Gastrocnemius medialis (tissue), 4 donors: ENCODE measurements at regions not wholly inside any gene's neighbourhood (a gene's known extent, or its start where the extent isn't known, plus 50 kb on each side); places are given as distances from the start of the nearest gene placed in this dataset.

Source experiments
- CTCF ChIP-seq, 5 experiments: fragments of 450-650 bp in 3 of 5; fragments of 200-600 bp in 2 of 5; sonication (generic) in 2 of 5; IDR thresholded peaks in 4 of 5; conservative IDR thresholded peaks in 1 of 5; 1 replicate in 4 of 5; 2 replicates in 1 of 5; pipeline ENCODE4 v1.5.1; 2016 to 2019; ENCODE audit warnings: antibody characterized with exemption in 5 of 5, mild to moderate bottlenecking in 3 of 5, moderate library complexity in 3 of 5
- POLR2A ChIP-seq, 2 donors: fragments of 450-650 bp; IDR thresholded peaks; one replicate each; pipeline ENCODE4 v1.6.1; 2017; ENCODE audit warnings: antibody characterized with exemption in 2 of 2, mild to moderate bottlenecking in 2 of 2, moderate library complexity in 2 of 2

- no peak for TF ChIP-seq CTCF (IDR thresholded peaks at IDR 0.05 in 4 of 5, conservative IDR thresholded peaks at IDR 0.05 in 1 of 5)
- no peak for TF ChIP-seq POLR2A (IDR thresholded peaks at IDR 0.05)
Measured at GRCh38 chr2:143899987-143900386, 619.9 kb downstream of the ZEB2 start.
